ENCODE measurements at regions not wholly inside any gene's neighbourhood (a gene's known extent, or its start where the extent isn't known, plus 50 kb on each side); places are given as distances from the start of the nearest gene placed in this dataset.

DNA sequence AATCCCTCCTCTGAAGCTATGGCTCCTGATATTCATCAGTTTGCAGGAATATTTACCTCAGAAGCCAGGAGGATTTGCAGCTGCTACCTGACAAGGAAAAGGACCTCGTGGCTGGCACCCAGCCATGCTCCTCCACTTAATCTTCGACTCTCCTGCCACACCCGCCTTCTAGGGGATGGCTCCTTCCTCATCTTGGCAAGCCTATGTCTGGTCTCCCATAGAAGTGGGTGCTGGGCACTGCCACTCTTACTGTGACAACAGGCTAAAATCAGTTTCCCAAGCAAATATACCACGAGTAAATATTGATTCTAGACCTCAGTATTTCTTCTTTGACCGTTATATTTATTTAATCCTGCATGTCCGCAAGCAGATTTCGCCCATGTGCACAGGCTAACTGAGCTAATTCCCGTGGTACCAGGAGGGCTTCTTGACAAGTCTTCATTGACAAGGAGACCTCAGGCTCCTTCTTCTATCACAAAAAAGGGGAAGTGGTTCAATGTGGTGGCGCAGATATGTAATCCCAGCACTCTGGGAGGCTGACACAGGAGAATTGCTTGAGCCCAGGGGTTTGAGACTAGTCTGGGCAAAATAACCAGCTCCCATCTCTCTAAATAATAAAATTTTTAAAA is 52.6 kb upstream of the DCTD start:
- no peak for DNase-seq (ENCODE audit: low spot score)

DNA sequence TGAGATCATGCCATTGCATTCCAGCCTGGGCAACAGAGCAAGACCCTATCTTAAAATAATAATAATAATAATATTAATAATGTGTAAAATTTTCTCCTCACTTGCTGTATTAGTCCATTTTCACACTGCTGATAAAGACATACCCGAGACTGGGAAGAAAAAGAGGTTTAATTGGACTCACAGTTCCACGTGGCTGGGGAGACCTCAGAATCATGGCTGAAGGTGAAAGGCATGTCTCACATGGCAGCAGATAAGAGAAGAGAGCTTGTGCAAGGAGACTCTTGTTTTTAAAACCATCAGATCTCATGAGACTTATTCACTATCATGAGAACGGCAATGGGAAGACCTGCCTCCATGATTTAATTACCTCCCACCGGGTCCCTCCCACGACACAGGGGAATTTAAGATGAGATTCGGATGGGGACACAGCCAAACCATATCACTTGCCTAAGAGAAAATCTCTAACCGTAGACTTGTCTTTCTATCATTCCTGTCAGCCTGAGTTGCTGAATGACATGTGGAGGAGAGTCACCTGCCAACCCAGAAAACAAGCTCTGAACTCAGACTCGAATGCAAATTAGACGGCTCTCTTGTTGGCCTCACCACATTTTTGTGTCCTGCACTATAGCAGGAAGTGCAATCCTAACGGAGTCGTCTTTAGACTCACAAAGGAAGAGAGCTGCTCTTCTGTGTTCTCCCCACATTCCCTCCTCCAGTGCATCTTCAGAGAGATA is 51.9 kb upstream of the DCTD start:
- DNase-seq (ENCODE audit: low spot score), result no peak

DNA sequence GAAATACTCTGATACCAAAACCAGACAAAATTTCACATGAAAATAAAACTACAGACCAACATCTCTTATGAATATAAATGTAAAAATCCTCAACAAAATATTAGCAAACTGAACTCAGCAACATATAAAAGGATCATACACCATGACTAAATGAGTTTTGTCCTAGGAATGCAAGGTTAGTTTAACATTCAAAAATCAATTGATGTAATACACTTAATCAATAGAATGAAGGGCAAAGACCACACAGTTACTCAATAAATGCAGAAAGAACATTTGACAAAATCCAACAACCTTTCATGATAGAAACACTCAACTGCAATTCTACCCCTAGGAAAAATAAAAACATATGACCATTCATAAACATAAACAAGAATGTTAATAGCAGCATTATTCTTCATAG is 50.2 kb upstream of the DCTD start:
- no peak for DNase-seq (ENCODE audit: low spot score)

Data from AG08396 (cell line).